Prostate gland (tissue), 2 donors: ENCODE measurements at regions not wholly inside any gene's neighbourhood (a gene's known extent, or its start where the extent isn't known, plus 50 kb on each side); places are given as distances from the start of the nearest gene placed in this dataset.

Experiments used
- DNase-seq: peaks from one replicate; pipeline ENCODE4 v3.0.0-alpha.2; 2019; ENCODE audit warnings: low spot score
- H3K27ac ChIP-seq, 2 donors: fragments of 200-600 bp; sonication (generic); 2 replicates each; pipeline ENCODE4 v1.5.1; 2017 to 2019
- H3K27me3 ChIP-seq: fragments of 200-600 bp; sonication (generic); replicated peaks from 2 replicates; pipeline ENCODE4 v1.5.1; 2019; ENCODE audit not compliant: insufficient read depth
- H3K36me3 ChIP-seq, 2 donors: fragments of 200-600 bp; sonication (generic); 1 replicate in 1 of 2; 2 replicates in 1 of 2; pipeline versions ENCODE4 v1.5.1 to v1.8.1; 2017 to 2019
- H3K4me1 ChIP-seq: fragments of 200-600 bp; sonication (generic); replicated peaks from 2 replicates; pipeline ENCODE4 v1.5.1; 2019
- H3K4me3 ChIP-seq, 2 donors: fragments of 200-600 bp; sonication (generic); 2 replicates each; pipeline ENCODE4 v1.5.1; 2017 to 2019
- H3K9me3 ChIP-seq: fragments of 200-600 bp; sonication (generic); 2 replicates; pipeline ENCODE4 v1.5.1; 2017
- POLR2A ChIP-seq: fragments of 450-650 bp; IDR thresholded peaks from one replicate; pipeline ENCODE4 v1.6.1; 2016; ENCODE audit warnings: antibody characterized with exemption, mild to moderate bottlenecking
- POLR2AphosphoS5 ChIP-seq: sonication (generic); formaldehyde crosslinking; IDR thresholded peaks from one replicate; pipeline ENCODE4 v1.6.1; 2017; ENCODE audit warnings: antibody characterized with exemption
- WGBS: methylation state at CpG from one replicate; pipeline ENCODE4 v1.1.5; 2018; 5-methylcytosine and 5-hydroxymethylcytosine counted together
- intact Hi-C: fragments of 100-400 bp; cut with DNase I; formaldehyde crosslinking; loops from one replicate; pipeline ENCODE4 v1.14.2; 2022
- TF ChIP-seq, protein P1 (sequence below), 4 experiments: fragments of 200-600 bp in 2 of 4; fragments of 450-650 bp in 2 of 4; sonication (generic) in 2 of 4; IDR thresholded peaks; 1 replicate in 3 of 4; 2 replicates in 1 of 4; pipeline ENCODE4 v1.5.1; 2016 to 2019; ENCODE audit warnings: antibody characterized with exemption in 4 of 4, mild to moderate bottlenecking in 2 of 4, moderate library complexity in 2 of 4

DNA sequence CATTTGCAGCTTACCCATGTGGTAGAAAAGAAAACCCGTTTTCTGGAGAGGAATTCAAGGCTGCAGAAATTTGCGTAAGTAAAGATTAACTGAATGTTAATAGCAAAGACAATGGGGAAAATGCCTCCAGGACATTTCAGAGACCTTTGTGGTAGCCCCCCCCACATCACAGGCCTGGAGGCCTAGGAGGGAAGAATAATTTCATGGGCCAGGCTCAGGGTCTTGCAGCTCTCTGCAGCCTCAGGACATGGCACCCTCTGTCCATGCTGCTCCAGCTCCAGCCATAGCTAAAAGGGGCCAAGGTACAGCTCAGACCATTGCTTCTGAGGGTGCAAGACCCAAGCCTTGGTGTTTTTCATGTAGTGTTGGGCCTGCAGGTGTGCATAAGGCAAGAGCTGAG lies 92.7 kb upstream of the ZNF678 start:
- intact Hi-C loops, result no loop called here
- no peaks in the 10 kb centered on the region for H3K4me1 ChIP-seq
- H3K27ac ChIP-seq, result no peak overlapping the region
- WGBS, result 95% methylated on average over 2 of the region's 2 CpGs
- H3K27me3 ChIP-seq, result no peaks in the 10 kb centered on the region
- no peak for DNase-seq
- no peak for TF ChIP-seq POLR2A
- TF ChIP-seq POLR2AphosphoS5, result no peak
- TF ChIP-seq, protein P1, sequence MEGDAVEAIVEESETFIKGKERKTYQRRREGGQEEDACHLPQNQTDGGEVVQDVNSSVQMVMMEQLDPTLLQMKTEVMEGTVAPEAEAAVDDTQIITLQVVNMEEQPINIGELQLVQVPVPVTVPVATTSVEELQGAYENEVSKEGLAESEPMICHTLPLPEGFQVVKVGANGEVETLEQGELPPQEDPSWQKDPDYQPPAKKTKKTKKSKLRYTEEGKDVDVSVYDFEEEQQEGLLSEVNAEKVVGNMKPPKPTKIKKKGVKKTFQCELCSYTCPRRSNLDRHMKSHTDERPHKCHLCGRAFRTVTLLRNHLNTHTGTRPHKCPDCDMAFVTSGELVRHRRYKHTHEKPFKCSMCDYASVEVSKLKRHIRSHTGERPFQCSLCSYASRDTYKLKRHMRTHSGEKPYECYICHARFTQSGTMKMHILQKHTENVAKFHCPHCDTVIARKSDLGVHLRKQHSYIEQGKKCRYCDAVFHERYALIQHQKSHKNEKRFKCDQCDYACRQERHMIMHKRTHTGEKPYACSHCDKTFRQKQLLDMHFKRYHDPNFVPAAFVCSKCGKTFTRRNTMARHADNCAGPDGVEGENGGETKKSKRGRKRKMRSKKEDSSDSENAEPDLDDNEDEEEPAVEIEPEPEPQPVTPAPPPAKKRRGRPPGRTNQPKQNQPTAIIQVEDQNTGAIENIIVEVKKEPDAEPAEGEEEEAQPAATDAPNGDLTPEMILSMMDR (IDR thresholded peaks at IDR 0.05), result no peak
- H3K4me3 ChIP-seq, result no peak overlapping the region
- H3K9me3 ChIP-seq, result no peaks in the 10 kb centered on the region
- no peaks in the 10 kb centered on the region for H3K36me3 ChIP-seq

DNA sequence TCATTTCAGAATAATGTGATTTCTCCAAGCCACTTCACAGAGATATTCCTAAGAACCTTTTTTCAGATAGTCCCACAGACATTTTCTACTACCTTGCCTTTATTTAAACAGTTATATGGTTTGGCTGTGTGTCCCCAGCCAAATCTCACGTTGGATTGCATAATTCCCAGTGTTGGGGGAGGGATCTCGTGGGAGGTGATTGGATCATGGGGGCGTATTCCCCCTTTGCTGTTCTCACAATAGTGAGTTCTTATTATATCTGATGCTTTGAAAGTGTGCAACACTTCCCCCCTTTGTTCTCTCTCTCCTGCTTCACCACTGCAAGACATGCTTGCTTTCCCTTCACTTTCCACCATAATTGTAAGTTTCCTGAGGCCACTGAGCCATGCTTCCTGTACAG lies 93.6 kb upstream of the ZNF678 start:
- TF ChIP-seq POLR2AphosphoS5 (no peak), POLR2A (no peak)
- TF ChIP-seq, protein P1 (IDR thresholded peaks at IDR 0.05), result no peak
- Histone ChIP-seq H3K4me1 (no peaks in the 10 kb centered on the region), H3K27me3 (no peaks in the 10 kb centered on the region), H3K36me3 (no peaks in the 10 kb centered on the region), H3K4me3 (no peak overlapping the region), H3K27ac (no peak overlapping the region), H3K9me3 (no peaks in the 10 kb centered on the region)
- WGBS, result 64% methylated on average over 3 of the region's 3 CpGs
- intact Hi-C loops, result no loop called here
- no peak for DNase-seq

DNA sequence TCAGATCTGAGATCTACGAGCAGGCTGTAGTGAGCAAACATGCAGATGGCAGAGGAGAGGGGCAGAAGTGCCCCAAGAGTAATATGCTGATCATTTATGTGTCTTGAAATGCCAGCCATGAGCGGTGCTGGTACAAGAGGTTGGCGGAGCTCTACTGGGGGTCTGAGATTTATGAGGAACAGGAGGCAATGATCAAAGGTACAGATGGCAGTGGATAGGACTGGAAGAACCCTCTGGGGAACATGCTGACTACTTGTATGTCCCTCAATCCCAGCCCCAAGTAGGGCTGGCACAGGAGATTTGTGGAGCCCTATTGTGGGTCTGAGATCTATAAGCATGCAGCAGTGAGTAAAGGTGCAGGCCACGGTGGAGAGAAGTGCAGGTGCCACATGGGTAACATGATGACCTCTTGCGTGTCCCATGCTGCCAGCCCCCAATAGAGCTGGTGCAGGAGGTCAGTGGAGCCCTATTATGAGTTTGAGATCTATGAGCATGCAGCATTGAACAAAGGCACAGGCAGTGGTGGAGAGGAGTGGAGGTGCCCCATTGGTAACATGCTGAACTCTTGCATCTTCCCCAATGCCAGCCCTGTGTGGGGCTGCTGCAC lies 97.2 kb upstream of the ZNF678 start:
- H3K4me3 ChIP-seq, result no peak overlapping the region
- H3K4me1 ChIP-seq, result no peaks in the 10 kb centered on the region
- no peaks in the 10 kb centered on the region for H3K9me3 ChIP-seq
- no peaks in the 10 kb centered on the region for H3K36me3 ChIP-seq
- TF ChIP-seq, protein P1 (IDR thresholded peaks at IDR 0.05), result no peak
- TF ChIP-seq POLR2AphosphoS5 (no peak), POLR2A (no peak)
- no peaks in the 10 kb centered on the region for H3K27me3 ChIP-seq
- intact Hi-C loops, result no loop called here
- 78% methylated on average over 5 of the region's 5 CpGs for WGBS
- H3K27ac ChIP-seq, result no peak overlapping the region
- DNase-seq, result no peak

DNA sequence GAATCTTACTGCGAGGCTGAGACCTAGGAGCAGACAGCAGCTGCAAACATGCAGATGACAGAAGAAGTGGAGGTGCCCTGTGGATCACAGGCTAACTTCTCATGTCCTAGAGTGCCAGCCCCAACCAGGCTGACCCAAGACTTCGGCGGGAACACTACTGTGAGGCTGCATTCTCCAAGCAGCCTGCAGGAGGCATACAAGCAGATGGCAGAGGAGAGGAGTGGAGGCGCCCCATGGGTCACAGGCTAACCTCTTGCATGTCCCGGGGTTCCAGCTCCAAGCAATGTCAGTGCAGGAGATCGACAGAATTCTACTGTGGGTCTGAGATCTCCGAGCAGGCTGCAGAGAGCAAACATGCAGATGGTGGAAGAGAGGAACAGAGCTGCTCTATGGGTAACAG lies 98.1 kb upstream of the ZNF678 start:
- intact Hi-C loops, result no loop called here
- H3K27me3 ChIP-seq, result no peaks in the 10 kb centered on the region
- no peaks in the 10 kb centered on the region for H3K36me3 ChIP-seq
- WGBS, result 76% methylated on average over 7 of the region's 7 CpGs
- H3K9me3 ChIP-seq, result no peaks in the 10 kb centered on the region
- no peak for DNase-seq
- no peaks in the 10 kb centered on the region for H3K4me1 ChIP-seq
- no peak overlapping the region for H3K27ac ChIP-seq
- no peak for TF ChIP-seq POLR2AphosphoS5
- no peak overlapping the region for H3K4me3 ChIP-seq

DNA sequence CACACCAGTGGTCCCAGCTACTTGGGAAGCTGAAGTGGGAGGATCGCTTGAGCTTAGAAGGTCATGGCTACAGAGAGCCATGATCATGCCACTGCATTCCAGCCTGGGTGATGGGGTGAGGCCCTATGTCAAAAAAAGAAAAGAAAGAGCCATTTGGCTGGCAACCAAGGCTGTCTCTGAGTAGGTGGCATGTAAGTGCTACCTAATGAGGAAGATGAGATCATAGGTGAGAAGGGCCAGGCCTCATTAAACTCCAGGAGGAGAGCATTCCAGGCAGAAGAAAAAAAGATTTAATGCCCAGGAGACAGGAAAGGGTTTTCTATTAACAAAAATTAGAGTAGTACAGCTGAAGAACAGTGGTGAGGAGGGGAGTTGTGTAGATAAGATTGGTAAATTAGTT lies 103.4 kb upstream of the ZNF678 start:
- WGBS, result 100% methylated on average over 1 of the region's 1 CpG

More for the DNA sequence above, 103.4 kb upstream of the ZNF678 start:
- no peak for TF ChIP-seq POLR2A
- TF ChIP-seq POLR2AphosphoS5, result no peak
- TF ChIP-seq, protein P1 (IDR thresholded peaks at IDR 0.05), result no peak
- Histone ChIP-seq H3K27me3 (no peaks in the 10 kb centered on the region), H3K4me1 (no peaks in the 10 kb centered on the region), H3K4me3 (no peak overlapping the region), H3K9me3 (no peaks in the 10 kb centered on the region), H3K36me3 (no peaks in the 10 kb centered on the region), H3K27ac (no peak overlapping the region)
- no peak for DNase-seq
- intact Hi-C loops, result no loop called here
